ENCODE measurements at regions not wholly inside any gene's neighbourhood (a gene's known extent, or its start where the extent isn't known, plus 50 kb on each side); places are given as distances from the start of the nearest gene placed in this dataset.

DNA sequence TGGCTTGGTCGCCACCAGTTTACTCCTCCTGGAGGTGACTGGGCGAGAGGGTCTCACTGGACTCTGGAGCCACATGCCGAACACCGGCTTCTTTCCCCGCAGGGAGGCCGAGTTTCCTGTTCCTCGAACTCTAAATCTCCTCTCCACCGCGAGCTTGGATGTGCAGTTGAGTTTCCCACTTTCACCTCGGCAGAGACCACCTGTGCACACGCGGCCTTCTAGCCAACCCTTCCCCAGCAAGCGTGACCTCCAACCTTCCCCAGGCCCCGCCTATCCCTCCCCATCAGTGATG is 380.1 kb downstream of the IRX2 start:
- TF ChIP-seq, protein P1, sequence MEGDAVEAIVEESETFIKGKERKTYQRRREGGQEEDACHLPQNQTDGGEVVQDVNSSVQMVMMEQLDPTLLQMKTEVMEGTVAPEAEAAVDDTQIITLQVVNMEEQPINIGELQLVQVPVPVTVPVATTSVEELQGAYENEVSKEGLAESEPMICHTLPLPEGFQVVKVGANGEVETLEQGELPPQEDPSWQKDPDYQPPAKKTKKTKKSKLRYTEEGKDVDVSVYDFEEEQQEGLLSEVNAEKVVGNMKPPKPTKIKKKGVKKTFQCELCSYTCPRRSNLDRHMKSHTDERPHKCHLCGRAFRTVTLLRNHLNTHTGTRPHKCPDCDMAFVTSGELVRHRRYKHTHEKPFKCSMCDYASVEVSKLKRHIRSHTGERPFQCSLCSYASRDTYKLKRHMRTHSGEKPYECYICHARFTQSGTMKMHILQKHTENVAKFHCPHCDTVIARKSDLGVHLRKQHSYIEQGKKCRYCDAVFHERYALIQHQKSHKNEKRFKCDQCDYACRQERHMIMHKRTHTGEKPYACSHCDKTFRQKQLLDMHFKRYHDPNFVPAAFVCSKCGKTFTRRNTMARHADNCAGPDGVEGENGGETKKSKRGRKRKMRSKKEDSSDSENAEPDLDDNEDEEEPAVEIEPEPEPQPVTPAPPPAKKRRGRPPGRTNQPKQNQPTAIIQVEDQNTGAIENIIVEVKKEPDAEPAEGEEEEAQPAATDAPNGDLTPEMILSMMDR (IDR thresholded peaks at IDR 0.05; ENCODE audit: low read depth, low read length) = no peak
- TF ChIP-seq EZH2phosphoT487 (IDR thresholded peaks at IDR 0.05; ENCODE audit: low read depth) = no peak

All from OCI-LY3 (cell line).